ENCODE measurements at regions not wholly inside any gene's neighbourhood (a gene's known extent, or its start where the extent isn't known, plus 50 kb on each side); places are given as distances from the start of the nearest gene placed in this dataset.

- ATAC-seq (ENCODE audit: low FRiP score), result no peak
Measured at GRCh38 chr2:82257796-82258555, 1953.4 kb upstream of the LRRTM1 start.

GRCh38 chr2:82256983-82257632 lies 1952.6 kb upstream of the LRRTM1 start:
- ATAC-seq (ENCODE audit: low FRiP score) (no peak), DNase-seq (ENCODE audit: low spot score) (no peak)
- TF ChIP-seq CTCF (IDR thresholded peaks at IDR 0.05), result no peak

More at GRCh38 chr2:82257796-82258555, 1953.4 kb upstream of the LRRTM1 start:
- no peak for TF ChIP-seq CTCF (IDR thresholded peaks at IDR 0.05)
- no peak for DNase-seq (ENCODE audit: low spot score)

GRCh38 chr2:82256288-82256687 lies 1951.7 kb upstream of the LRRTM1 start:
- no peak for TF ChIP-seq CTCF (IDR thresholded peaks at IDR 0.05)
- ATAC-seq (ENCODE audit: low FRiP score), result no peak

GRCh38 chr2:82254728-82255127 lies 1950.2 kb upstream of the LRRTM1 start:
- no peak for TF ChIP-seq CTCF (IDR thresholded peaks at IDR 0.05)
- ATAC-seq (ENCODE audit: low FRiP score) (no peak), DNase-seq (ENCODE audit: low spot score) (no peak)

More at GRCh38 chr2:82256288-82256687, 1951.7 kb upstream of the LRRTM1 start:
- DNase-seq (ENCODE audit: low spot score), result no peak

GRCh38 chr2:82246220-82246775 lies 1941.7 kb upstream of the LRRTM1 start:
- DNase-seq (ENCODE audit: low spot score) (no peak), ATAC-seq (ENCODE audit: low FRiP score) (no peak)
- TF ChIP-seq CTCF (IDR thresholded peaks at IDR 0.05), result no peak

- ATAC-seq (ENCODE audit: low FRiP score) (no peak), DNase-seq (ENCODE audit: low spot score) (no peak)
- TF ChIP-seq CTCF (IDR thresholded peaks at IDR 0.05), result no peak
Measured at GRCh38 chr2:82239176-82239575, 1934.6 kb upstream of the LRRTM1 start.

All from omental fat pad (tissue), 3 donors.